Coronary artery (tissue), 2 donors: ENCODE measurements at regions not wholly inside any gene's neighbourhood (a gene's known extent, or its start where the extent isn't known, plus 50 kb on each side); places are given as distances from the start of the nearest gene placed in this dataset.
"Not testable (repeated sequence)": the region's sequence is repeated elsewhere in the genome, so short reads cannot be mapped to it uniquely, and the experiment has no call there.

Experiments
- DNase-seq: peaks from one replicate; pipeline ENCODE4 v3.0.0-alpha.2; 2017; ENCODE audit warnings: low spot score
- H3K27ac ChIP-seq, 2 donors: fragments of 200-600 bp; sonication (generic); one replicate each; pipeline ENCODE4 v1.5.1; 2016 to 2019
- H3K4me3 ChIP-seq: fragments of 200-600 bp; sonication (generic); 2 replicates; pipeline ENCODE4 v1.5.1; 2016; ENCODE audit warnings: mild to moderate bottlenecking, moderate library complexity
- TF ChIP-seq, protein P1 (sequence below): fragments of 200-600 bp; sonication (generic); IDR thresholded peaks from one replicate; pipeline ENCODE4 v1.5.1; 2019; ENCODE audit warnings: antibody characterized with exemption

DNA sequence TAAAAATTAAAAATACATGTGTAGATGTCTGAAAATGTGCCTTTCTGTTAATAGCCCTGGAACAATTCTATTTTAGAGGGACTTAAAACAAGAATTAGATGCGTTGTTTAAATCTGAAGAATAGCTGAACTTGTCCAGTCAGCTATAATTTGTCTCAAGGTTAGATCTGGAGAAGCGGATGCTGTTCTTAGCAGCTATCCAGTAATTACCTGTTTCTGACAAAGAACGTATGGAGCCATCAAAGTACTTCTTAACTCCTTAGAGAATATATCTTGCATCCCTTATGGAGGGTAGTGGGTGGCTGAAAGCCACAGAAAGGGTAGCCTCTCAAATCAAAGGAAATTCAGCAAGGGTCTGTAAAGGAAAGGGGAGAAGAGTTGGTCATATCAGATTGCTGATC lies 160.4 kb downstream of the SEPTIN7 start:
- H3K4me3 ChIP-seq, DNase-seq: not testable (repeated sequence)

DNA sequence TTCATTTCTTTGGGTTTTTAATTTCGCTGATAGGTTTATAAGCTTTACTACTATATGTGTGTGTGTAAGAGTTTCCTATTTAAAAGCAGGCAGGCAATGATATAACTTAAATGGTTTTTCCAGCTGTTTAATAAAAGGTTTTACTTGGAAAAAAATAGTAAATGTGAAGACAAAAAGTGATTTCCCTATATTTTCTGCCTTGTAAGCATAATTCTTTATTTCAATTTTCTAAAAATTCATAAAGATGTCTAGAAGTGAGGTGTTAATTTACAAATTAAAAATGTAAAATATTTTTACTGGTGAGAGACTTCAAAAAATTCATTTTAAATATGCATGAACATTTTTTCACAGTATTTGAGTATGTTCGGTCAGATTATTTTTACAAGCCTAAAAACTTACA lies 161.8 kb downstream of the SEPTIN7 start:
- H3K27ac ChIP-seq, DNase-seq, H3K4me3 ChIP-seq: not testable (repeated sequence)

More for the DNA sequence above, 160.4 kb downstream of the SEPTIN7 start:
- not testable (repeated sequence) for H3K27ac ChIP-seq

DNA sequence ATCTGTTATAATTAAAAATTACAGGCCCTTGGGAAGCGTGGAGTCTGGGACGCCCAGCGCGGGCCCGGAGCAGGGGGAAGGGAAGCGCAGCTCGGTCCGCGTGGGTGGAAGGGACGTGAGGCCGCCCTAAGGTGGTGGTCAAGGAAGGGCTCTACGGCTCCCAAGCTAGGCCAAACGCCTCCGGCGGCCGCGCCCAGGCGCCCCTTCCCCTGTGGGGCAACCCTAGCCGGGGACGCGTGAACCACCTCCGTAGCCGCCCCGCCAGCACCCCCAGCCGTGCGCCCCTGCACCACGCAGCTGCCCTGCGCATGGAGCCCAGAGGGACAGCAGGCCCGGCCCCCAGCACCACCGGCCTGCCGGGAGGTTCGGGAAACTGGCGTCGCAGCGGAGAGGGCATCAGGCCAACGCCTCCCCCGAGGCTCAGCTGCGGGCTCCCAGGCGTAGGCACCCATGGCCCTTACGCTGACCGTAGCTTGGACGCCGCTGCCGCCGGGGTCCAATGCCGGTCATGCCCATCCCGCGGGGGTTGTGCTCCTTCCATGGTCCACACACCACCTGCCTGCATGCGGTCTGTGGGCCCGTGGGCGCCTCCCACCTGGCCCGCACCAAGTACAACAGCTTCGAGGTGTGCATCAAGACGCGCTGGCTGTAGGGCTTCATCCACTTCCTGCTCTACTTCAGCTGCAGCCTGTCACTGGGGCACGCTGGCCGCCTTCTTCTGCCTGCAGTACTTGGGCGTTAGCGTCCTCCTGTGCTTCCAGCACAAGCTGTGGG lies 166.7 kb downstream of the SEPTIN7 start:
- TF ChIP-seq, protein P1, sequence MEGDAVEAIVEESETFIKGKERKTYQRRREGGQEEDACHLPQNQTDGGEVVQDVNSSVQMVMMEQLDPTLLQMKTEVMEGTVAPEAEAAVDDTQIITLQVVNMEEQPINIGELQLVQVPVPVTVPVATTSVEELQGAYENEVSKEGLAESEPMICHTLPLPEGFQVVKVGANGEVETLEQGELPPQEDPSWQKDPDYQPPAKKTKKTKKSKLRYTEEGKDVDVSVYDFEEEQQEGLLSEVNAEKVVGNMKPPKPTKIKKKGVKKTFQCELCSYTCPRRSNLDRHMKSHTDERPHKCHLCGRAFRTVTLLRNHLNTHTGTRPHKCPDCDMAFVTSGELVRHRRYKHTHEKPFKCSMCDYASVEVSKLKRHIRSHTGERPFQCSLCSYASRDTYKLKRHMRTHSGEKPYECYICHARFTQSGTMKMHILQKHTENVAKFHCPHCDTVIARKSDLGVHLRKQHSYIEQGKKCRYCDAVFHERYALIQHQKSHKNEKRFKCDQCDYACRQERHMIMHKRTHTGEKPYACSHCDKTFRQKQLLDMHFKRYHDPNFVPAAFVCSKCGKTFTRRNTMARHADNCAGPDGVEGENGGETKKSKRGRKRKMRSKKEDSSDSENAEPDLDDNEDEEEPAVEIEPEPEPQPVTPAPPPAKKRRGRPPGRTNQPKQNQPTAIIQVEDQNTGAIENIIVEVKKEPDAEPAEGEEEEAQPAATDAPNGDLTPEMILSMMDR: no peak
- H3K4me3 ChIP-seq: no peak overlapping the region
- DNase-seq: no peak
- H3K27ac ChIP-seq: no peak overlapping the region

DNA sequence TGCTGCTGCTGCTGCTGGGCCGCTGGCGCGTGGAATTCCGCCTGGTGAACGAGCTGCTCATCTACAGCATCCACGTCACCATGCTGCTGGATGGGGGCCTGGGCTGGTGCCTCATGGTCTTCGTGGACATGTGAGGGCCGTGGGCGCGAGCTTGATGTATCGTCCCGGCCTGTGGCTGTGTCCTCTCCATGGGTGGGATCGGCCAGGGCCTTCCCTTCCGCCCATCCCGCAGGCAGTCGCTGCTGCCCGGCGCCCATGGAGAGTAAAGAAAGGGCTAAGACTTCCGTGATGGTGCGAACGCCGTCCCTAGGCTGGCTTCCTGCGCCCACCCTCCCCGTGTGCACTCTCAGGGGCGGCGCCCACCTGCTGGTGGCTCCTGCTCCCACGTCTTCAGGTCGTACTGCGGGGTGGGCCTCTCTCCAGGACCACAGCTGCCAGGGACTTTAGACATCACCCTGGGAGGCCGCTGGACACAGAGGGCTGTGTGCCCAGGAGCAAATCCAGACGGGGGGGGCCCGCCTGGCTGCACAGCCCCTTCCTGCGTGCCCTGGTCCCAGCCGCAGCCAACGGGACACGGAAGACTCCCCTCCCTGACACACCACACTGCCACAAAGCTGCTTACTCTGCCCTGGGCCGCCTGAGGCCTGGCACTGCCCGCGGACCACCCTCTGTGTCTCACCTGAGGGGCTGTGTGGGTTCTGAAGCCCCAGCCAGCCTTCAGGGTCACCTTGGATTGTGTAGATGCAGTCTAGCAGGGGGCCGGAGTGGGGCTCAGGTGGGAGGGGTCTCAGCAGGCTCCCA lies 167.5 kb downstream of the SEPTIN7 start:
- no peak for DNase-seq
- TF ChIP-seq, protein P1: no peak
- no peak overlapping the region for H3K27ac ChIP-seq
- H3K4me3 ChIP-seq: no peak overlapping the region

DNA sequence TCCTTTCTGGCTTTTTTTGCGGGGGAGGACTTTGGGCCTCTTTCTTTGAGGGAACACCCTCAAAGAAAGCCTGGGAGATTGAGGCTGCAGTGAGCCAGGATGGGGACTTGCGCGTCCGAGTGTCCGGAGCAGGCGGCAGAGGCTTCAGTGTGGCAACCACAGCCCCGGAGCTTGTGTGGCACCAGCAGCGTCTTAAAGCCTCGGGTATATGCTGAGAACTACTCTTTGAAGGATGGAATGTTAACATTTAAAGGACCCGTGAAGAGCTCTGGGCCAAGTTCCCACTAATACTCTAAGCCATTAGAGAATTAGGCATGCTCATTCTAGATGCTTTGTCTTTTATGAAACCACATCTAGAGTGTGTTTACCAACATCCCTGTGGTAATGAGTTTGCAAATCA lies 168.2 kb downstream of the SEPTIN7 start:
- Histone ChIP-seq H3K4me3 (no peak overlapping the region), H3K27ac (no peak overlapping the region)
- TF ChIP-seq, protein P1: no peak
- no peak for DNase-seq

DNA sequence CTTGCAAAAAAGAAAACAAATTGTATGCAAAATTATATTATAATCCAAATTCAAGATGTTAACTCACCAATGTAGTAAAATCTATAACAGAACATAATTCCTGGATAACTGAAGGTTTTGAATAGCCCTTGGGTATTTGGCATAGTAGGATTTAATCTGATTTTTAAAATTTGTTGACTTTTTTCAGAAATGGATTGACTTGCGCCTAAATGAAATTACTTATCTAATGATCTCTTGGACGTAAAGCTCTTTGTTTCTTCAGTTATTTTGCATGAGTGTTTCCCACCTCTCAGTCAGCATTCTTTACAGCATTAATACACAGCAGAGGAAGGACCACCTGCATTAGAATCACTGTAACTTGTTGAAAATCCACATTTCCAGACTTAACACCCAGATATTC lies 169.6 kb downstream of the SEPTIN7 start:
- Histone ChIP-seq H3K27ac (no peak overlapping the region), H3K4me3 (no peak overlapping the region)
- TF ChIP-seq, protein P1: no peak
- DNase-seq: no peak

DNA sequence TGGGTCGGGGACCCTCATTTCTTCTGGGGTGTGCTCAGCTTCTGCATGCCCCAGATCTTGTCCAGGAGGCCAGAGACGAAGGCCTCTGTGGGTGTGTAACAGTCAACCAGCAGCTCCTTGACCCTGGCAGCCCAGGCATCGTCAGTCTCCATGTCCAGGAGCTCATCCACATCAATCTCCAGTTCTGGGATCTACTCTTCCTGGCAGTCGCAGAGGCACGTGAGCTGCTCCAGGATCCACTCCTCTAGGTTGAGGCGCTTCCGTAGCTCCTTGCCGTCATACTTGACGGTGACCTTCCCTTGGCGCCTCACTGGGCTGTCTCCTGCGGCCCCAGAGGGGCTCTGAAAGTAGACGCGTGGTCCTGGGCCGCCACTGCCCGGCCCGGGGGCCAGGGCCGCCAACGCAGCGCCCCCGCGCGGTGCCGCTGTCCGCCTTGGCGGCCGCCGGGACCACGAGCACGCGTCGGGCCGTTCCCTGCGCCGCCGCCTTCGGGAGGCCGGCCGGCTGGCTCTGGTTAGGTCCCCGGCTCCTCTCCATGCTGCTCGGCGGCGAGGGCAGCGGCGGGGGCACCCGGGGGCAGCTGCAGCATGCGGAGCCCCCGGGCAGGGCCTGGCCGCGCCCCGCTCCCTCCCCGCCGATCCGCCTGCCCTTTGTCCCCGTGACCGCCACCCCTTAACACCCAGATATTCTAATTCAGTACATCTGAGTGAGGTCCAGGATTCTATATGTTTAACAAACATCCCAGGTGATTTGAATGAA lies 170.5 kb downstream of the SEPTIN7 start:
- Histone ChIP-seq H3K4me3 (peak overlapping the region; percentile 63), H3K27ac (no peak overlapping the region)
- DNase-seq: no peak
- TF ChIP-seq, protein P1: no peak
